ENCODE measurements at regions not wholly inside any gene's neighbourhood (a gene's known extent, or its start where the extent isn't known, plus 50 kb on each side); places are given as distances from the start of the nearest gene placed in this dataset.

DNA sequence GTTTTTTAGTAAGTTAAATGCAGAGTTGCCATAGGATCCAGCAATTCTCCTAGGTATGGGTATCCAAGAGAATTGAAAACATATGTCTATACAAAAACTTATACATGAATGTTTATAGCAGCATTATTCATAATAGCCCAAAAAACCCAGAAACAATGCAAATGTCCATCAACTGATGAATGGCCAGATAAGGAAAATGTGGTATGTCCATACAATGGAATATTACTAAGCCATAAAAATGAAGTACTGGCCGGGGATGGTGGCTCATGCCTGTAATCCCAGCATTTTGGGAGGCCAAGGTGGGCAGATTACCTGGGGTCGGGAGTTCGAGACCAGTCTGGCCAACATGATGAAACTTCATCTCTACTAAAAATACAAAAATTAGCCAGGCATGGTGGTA lies 156.1 kb upstream of the PSMD7 start:
- no peaks in the 10 kb centered on the region for H3K79me2 ChIP-seq (replicated peaks; ENCODE audit: insufficient read depth)
- Mint-ChIP-seq H3K9me3 (peaks cover 26% of the 10 kb centered on the region), H3K4me1 (no peaks in the 10 kb centered on the region), H3K27ac (no peak overlapping the region), H3K27me3 (ENCODE audit: insufficient read depth, low read depth, poor library complexity) (peaks cover 1% of the 10 kb centered on the region), H3K4me3 (no peak overlapping the region), H3K36me3 (ENCODE audit: low read depth) (peaks cover 16% of the 10 kb centered on the region)
- no peaks in the 10 kb centered on the region for H4K20me1 ChIP-seq (replicated peaks; ENCODE audit: insufficient read depth)
- TF ChIP-seq CREB1 (CRISPR knock-in tag; IDR thresholded peaks at IDR 0.05; ENCODE audit: low read depth) (no peak), EZH2 (IDR thresholded peaks at IDR 0.05; ENCODE audit: low read depth, unreplicated experiment) (no peak), ZNF331 (CRISPR knock-in tag; IDR thresholded peaks at IDR 0.05; ENCODE audit: low read depth) (no peak), STAT1 (IDR thresholded peaks at IDR 0.05; ENCODE audit: unreplicated experiment) (no peak), EZH2phosphoT487 (IDR thresholded peaks at IDR 0.05; ENCODE audit: unreplicated experiment) (no peak), NANOG (IDR thresholded peaks at IDR 0.05; ENCODE audit: borderline replicate concordance) (no peak), JUNB (IDR thresholded peaks at IDR 0.05; ENCODE audit: unreplicated experiment) (no peak), ZNF114 (CRISPR knock-in tag; IDR thresholded peaks at IDR 0.05) (no peak), POLR2AphosphoS5 (IDR thresholded peaks at IDR 0.05; ENCODE audit: low read depth) (no peak)
- TF ChIP-seq, protein P1, sequence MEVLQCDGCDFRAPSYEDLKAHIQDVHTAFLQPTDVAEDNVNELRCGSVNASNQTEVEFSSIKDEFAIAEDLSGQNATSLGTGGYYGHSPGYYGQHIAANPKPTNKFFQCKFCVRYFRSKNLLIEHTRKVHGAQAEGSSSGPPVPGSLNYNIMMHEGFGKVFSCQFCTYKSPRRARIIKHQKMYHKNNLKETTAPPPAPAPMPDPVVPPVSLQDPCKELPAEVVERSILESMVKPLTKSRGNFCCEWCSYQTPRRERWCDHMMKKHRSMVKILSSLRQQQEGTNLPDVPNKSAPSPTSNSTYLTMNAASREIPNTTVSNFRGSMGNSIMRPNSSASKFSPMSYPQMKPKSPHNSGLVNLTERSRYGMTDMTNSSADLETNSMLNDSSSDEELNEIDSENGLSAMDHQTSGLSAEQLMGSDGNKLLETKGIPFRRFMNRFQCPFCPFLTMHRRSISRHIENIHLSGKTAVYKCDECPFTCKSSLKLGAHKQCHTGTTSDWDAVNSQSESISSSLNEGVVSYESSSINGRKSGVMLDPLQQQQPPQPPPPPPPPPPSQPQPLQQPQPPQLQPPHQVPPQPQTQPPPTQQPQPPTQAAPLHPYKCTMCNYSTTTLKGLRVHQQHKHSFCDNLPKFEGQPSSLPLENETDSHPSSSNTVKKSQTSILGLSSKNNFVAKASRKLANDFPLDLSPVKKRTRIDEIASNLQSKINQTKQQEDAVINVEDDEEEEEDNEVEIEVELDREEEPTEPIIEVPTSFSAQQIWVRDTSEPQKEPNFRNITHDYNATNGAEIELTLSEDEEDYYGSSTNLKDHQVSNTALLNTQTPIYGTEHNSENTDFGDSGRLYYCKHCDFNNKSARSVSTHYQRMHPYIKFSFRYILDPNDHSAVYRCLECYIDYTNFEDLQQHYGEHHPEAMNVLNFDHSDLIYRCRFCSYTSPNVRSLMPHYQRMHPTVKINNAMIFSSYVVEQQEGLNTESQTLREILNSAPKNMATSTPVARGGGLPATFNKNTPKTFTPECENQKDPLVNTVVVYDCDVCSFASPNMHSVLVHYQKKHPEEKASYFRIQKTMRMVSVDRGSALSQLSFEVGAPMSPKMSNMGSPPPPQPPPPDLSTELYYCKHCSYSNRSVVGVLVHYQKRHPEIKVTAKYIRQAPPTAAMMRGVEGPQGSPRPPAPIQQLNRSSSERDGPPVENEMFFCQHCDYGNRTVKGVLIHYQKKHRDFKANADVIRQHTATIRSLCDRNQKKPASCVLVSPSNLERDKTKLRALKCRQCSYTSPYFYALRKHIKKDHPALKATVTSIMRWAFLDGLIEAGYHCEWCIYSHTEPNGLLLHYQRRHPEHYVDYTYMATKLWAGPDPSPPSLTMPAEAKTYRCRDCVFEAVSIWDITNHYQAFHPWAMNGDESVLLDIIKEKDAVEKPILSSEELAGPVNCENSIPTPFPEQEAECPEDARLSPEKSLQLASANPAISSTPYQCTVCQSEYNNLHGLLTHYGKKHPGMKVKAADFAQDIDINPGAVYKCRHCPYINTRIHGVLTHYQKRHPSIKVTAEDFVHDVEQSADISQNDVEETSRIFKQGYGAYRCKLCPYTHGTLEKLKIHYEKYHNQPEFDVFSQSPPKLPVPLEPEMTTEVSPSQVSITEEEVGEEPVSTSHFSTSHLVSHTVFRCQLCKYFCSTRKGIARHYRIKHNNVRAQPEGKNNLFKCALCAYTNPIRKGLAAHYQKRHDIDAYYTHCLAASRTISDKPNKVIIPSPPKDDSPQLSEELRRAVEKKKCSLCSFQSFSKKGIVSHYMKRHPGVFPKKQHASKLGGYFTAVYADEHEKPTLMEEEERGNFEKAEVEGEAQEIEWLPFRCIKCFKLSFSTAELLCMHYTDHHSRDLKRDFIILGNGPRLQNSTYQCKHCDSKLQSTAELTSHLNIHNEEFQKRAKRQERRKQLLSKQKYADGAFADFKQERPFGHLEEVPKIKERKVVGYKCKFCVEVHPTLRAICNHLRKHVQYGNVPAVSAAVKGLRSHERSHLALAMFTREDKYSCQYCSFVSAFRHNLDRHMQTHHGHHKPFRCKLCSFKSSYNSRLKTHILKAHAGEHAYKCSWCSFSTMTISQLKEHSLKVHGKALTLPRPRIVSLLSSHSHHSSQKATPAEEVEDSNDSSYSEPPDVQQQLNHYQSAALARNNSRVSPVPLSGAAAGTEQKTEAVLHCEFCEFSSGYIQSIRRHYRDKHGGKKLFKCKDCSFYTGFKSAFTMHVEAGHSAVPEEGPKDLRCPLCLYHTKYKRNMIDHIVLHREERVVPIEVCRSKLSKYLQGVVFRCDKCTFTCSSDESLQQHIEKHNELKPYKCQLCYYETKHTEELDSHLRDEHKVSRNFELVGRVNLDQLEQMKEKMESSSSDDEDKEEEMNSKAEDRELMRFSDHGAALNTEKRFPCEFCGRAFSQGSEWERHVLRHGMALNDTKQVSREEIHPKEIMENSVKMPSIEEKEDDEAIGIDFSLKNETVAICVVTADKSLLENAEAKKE (CRISPR knock-in tag; IDR thresholded peaks at IDR 0.05), result no peak
- TF ChIP-seq, protein P2, sequence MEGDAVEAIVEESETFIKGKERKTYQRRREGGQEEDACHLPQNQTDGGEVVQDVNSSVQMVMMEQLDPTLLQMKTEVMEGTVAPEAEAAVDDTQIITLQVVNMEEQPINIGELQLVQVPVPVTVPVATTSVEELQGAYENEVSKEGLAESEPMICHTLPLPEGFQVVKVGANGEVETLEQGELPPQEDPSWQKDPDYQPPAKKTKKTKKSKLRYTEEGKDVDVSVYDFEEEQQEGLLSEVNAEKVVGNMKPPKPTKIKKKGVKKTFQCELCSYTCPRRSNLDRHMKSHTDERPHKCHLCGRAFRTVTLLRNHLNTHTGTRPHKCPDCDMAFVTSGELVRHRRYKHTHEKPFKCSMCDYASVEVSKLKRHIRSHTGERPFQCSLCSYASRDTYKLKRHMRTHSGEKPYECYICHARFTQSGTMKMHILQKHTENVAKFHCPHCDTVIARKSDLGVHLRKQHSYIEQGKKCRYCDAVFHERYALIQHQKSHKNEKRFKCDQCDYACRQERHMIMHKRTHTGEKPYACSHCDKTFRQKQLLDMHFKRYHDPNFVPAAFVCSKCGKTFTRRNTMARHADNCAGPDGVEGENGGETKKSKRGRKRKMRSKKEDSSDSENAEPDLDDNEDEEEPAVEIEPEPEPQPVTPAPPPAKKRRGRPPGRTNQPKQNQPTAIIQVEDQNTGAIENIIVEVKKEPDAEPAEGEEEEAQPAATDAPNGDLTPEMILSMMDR (conservative IDR thresholded peaks at IDR 0.05; ENCODE audit: low read depth in 2 of 2), result no peak
- TF ChIP-seq, protein P3, sequence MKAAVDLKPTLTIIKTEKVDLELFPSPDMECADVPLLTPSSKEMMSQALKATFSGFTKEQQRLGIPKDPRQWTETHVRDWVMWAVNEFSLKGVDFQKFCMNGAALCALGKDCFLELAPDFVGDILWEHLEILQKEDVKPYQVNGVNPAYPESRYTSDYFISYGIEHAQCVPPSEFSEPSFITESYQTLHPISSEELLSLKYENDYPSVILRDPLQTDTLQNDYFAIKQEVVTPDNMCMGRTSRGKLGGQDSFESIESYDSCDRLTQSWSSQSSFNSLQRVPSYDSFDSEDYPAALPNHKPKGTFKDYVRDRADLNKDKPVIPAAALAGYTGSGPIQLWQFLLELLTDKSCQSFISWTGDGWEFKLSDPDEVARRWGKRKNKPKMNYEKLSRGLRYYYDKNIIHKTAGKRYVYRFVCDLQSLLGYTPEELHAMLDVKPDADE (IDR thresholded peaks at IDR 0.05), result no peak
- TF ChIP-seq, protein P4, sequence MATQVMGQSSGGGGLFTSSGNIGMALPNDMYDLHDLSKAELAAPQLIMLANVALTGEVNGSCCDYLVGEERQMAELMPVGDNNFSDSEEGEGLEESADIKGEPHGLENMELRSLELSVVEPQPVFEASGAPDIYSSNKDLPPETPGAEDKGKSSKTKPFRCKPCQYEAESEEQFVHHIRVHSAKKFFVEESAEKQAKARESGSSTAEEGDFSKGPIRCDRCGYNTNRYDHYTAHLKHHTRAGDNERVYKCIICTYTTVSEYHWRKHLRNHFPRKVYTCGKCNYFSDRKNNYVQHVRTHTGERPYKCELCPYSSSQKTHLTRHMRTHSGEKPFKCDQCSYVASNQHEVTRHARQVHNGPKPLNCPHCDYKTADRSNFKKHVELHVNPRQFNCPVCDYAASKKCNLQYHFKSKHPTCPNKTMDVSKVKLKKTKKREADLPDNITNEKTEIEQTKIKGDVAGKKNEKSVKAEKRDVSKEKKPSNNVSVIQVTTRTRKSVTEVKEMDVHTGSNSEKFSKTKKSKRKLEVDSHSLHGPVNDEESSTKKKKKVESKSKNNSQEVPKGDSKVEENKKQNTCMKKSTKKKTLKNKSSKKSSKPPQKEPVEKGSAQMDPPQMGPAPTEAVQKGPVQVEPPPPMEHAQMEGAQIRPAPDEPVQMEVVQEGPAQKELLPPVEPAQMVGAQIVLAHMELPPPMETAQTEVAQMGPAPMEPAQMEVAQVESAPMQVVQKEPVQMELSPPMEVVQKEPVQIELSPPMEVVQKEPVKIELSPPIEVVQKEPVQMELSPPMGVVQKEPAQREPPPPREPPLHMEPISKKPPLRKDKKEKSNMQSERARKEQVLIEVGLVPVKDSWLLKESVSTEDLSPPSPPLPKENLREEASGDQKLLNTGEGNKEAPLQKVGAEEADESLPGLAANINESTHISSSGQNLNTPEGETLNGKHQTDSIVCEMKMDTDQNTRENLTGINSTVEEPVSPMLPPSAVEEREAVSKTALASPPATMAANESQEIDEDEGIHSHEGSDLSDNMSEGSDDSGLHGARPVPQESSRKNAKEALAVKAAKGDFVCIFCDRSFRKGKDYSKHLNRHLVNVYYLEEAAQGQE (IDR thresholded peaks at IDR 0.05; ENCODE audit: unreplicated experiment), result no peak
- ATAC-seq, result no peak
- H3K27ac ChIP-seq (ENCODE audit: low read depth), result no peak overlapping the region
- H3K27me3 ChIP-seq (ENCODE audit: insufficient read depth), result no peaks in the 10 kb centered on the region
- no peaks in the 10 kb centered on the region for H3K4me1 ChIP-seq (ENCODE audit: insufficient read depth)
- no peak overlapping the region for H3K4me3 ChIP-seq
- no peaks in the 10 kb centered on the region for H3K9me2 ChIP-seq (ENCODE audit: insufficient read depth)
- H2AFZ ChIP-seq, result no peak overlapping the region
- no peak overlapping the region for H3K4me2 ChIP-seq
- no peak for DNase-seq (ENCODE audit: low spot score)
- H3K36me3 ChIP-seq (ENCODE audit: insufficient read depth), result no peaks in the 10 kb centered on the region; the same call in 1 of the 2 replicates
- no peaks in the 10 kb centered on the region for H3F3A ChIP-seq (replicated peaks; ENCODE audit: low read depth)
